ENCODE measurements at regions not wholly inside any gene's neighbourhood (a gene's known extent, or its start where the extent isn't known, plus 50 kb on each side); places are given as distances from the start of the nearest gene placed in this dataset.

GRCh38 chr13:73481886-73482445, 423.2 kb downstream of the KLF5 start:
- TF ChIP-seq POLR2AphosphoS5 (IDR thresholded peaks at IDR 0.05; ENCODE audit: borderline replicate concordance, low read depth, low read length) (no peak), EZH2 (IDR thresholded peaks at IDR 0.05) (no peak), FOXP2 (optimal IDR thresholded peaks at IDR 0.05; ENCODE audit: control extremely low read depth, extremely low read length, insufficient read depth) (no peak)

Measured in SK-N-MC (cell line).